GM19099 (cell line): ENCODE measurements at regions not wholly inside any gene's neighbourhood (a gene's known extent, or its start where the extent isn't known, plus 50 kb on each side); places are given as distances from the start of the nearest gene placed in this dataset.
A peak's percentile ranks its signal among the peaks of the same experiment; 100 is the strongest.

Source experiments
- POLR2A ChIP-seq: IDR thresholded peaks from 3 replicates; pipeline ENCODE4 v1.6.1; 2011; ENCODE audit warnings: low read depth; ENCODE audit not compliant: insufficient read length; ENCODE audit errors: extremely low read depth

DNA sequence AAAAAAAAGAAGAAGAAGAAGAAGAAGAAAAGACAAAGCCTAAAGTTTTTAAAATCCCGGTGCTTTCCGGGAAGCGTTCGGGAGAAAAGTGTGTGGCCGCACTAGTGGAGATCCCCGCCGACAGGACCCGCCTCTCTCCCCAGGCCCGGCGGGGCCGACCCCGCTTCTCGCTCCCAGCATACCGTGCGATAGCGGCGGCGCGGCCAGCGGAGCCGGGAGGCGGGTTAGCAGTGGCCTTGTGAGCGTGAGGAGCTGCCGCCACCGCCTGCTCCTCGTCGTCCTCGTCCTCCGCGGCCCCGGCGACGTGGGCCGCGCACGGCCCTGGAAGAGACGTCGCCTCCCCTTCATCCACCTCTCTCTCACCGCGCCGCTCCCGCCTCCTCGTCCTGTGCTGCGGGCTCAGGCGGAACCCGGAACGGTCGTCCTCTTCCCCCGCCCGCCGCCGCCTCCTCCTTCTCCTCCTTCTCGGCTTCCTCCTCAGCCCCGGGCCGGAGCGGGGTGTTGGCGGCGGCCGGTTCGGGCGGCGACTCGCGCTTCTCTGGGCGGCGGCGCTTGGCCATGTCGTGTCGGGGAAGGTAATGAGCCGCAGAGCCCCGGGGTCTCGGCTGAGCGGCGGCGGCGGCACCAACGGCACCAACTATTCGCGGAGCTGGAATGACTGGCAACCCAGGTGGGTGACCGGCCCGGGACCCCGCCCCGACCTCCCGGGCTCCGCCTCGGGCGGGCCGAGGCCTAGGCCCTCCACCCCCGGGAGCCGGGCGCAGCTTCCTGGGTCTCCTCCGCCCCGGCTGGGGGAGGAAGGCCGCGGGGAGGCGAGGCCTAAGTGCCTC lies 62.6 kb upstream of the CDR2 start:
- peak; percentile 84 for TF ChIP-seq POLR2A

- no peak for TF ChIP-seq POLR2A
Measured at GRCh38 chr16:22428654-22429053, 54.2 kb upstream of the CDR2 start.

- no peak for TF ChIP-seq POLR2A
Measured at GRCh38 chr16:22427556-22427955, 53.1 kb upstream of the CDR2 start.

GRCh38 chr16:22425847-22426246 lies 51.4 kb upstream of the CDR2 start:
- TF ChIP-seq POLR2A, result no peak

DNA sequence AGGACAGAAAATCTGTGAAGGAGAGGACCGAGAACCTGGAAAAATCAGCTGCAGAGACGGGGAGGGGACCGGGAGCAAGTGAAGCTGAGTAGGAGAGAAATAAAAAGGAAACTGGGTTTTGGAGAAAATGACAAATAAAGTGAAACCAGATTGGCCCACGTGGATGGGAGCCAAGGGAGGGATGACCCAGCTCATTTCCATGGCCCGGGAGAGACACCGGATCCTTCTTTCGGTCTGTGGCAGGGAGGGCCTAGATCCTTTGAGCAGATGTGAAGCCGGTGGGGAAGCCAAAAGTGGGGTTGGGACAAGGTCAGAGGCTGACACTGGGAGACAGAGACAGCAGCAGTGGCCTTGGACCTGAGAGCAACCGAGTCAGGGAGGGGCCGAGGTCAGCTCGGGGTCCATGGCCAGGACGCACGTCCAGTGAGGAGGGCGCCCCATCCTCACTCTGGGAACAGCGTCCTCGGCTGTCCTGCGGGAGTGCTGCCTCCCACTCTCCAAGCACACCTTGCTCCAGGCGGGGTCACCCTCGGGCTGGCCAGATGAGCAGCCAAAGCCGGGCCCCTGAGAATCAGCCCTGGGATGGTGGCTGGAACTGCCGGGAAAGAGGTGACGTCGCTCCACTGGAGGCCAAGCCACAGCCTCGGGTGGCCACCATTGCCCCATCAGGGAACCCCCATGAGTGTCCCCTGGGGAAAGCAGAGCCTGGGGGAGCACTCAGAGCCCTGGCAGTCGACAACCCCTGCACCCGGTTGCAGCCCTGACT lies 50.8 kb upstream of the CDR2 start:
- no peak for TF ChIP-seq POLR2A

DNA sequence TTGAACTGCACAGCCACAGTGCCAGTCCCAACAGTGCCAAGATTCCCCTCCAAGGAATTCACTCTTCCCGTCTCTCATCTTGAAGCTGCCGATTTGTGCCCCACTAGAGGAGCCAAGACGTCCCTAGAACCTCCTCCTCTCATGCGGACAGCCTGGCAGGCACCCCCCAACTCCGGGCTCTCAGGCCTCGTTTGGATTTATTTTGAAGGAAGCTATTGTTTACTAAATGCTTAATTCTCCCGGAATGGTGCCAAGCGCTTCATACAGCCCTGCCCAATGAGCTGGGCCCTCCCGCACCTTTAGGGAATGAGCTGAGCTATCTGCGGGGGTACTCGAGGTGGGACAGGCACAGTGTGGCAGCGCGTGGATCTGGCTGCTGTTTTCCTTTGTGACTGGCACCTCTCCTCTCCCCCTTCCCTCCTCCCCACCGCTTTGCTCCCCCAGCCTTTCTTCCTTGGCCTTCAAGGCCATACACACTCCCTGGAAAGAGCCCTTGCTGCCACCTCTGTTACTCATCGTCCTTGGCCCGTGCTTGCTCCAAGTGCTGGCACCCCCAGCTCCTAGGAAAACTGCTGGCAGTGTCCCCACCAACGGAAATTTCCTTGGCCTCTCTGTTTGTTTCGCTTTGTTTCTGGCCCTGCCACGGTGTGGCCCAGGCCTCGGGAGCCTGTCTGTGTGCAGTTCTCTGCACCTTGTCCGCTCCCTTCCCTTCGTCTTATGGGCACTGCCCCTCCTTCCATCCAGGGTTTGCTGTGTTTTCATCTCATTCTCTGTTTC lies 49.9 kb upstream of the CDR2 start:
- TF ChIP-seq POLR2A, result no peak
